Pons (tissue), 1 donor: ENCODE measurements at regions not wholly inside any gene's neighbourhood (a gene's known extent, or its start where the extent isn't known, plus 50 kb on each side); places are given as distances from the start of the nearest gene placed in this dataset.

Source experiments
- DNase-seq: peaks from one replicate; pipeline ENCODE4 v3.0.0-alpha.2; 2016; ENCODE audit warnings: low spot score

DNA sequence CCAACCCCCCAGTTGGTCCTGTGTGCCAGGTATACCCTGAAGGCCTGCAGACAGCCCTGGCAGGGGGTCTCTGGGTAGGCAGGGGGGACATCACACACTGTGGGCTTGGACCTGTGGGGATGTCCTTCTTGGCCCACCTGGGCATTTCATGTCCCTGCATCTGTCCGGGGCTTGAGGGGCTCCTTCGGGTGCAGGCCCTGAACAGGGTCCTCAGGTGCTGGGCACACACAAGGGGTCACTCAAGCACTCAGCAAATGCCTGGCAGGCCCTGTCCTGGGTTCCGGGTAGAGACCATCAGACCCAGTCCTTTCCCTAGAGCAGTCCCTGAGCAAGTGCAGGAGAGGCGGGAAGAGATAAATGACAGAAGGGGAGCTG is 70.5 kb upstream of the WNT11 start:
- DNase-seq = no peak

DNA sequence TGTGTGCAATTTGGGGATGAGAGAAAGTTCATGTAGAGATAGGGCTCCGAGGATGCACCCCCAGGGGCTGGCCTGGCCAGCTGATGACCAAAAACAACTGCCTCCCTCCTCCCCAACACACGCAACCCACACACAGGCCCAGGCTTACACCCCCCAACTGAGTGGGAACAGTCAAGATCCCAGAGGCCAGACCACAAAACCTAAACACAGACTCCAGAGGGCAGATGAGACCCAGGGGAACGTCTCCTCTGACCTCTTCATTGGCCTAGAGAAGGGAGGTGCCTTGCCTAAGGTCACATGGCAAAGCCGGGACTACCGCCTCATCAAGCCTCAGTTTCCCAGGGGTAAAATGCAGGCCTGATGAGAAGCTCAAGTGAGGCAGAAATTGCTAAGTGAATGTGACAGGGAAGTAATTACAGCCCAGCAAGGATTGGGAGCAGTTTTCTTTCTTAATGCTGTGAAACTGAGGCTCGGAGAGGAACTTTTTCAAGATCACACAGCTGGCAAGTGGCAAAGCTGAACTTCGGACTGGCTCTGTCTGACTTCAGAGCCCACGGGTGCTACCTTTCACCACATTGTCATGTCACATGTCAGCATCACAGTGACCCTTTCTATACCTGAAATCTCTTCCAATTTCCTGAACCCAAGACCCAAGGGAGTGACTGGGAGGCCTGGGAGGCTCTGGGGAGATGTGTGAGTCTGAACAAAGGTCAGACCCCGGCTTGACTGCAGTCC is 69.9 kb upstream of the WNT11 start:
- DNase-seq = no peak

DNA sequence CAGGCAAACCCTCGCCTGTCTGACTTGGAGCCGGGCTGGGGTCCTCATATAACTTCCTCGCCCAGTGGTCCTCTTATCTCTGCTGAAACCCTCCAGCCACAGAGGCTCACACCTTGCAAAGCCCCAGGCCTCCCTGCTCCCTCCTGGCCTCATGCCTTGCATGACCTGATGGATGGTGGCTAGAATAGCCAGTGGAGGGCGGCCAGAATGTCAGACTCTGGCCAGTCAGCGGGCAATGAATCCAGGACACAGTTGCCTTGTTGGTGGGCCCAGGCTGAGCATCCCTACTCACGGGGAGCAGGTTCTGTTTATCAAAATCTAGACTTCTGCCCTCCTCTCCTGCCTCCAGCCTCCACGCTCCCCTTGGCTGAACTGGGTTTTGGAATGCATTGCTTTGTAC is 69.1 kb upstream of the WNT11 start:
- no peak for DNase-seq

DNA sequence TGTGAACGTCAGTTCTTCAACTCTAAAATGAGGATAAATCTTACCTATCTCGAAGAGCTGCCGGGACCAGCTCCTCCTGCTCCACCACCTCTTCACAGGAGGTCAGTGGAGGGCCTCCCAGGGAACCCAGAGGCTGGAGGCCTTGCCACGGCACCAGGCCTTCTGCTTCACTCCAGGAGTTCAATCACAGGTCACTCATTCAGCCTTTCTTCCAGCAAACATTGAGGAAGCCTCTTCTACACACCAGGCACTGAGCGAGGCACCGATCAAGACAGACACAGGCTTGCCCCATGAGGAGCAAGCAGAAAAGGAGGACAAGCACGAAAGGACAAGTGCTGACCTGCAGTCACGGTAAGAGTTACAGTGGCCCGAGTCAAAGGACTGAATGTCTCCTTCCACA is 64.8 kb upstream of the WNT11 start:
- DNase-seq = no peak

DNA sequence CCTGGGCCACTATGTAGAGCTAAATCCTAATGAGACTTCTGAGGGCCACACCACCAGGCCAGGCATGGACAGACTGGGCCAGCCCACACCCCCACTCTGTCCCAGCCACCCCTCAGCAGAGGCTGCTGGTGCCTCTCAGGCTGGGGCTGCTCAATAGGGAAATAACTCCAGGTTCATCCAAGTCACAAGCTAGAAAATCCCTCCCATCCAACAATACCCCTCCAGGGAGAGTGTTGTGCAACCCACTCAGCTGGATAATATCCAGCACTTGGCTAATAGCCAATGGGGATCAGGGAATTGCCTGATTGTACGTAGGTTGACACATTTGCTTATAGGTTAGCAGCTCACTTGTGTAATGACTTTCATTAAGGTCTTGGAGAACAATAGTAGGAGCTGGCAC is 64.1 kb upstream of the WNT11 start:
- DNase-seq = no peak

DNA sequence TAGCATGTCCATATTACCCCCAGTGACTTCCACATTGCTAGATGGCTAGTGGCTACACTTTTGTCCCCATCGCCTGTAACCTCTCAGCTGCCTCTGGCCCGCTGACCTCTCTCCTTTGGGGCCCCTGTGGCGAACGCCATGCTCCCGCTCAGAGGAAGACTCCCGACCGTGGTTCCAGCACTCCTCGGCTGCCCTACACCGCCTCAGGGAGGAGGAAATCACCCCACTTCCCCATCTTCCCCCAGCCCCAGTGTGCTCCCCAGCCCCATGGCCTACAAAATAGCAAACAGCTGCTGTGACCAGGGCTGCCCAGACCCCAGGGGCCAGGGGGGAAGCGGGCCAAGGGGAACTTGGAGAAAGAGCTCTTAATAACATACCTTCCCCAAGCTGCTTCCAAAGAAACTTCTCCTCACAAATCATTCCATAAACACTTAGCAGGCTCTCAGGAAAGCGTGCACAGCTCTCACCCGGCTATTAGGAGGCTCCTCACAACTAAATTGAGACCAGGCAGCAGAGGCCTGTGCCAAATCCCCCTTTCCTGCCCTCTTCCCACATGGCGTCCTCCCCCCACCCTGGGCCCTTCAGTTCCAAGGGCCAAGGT is 63.5 kb upstream of the WNT11 start:
- no peak for DNase-seq

DNA sequence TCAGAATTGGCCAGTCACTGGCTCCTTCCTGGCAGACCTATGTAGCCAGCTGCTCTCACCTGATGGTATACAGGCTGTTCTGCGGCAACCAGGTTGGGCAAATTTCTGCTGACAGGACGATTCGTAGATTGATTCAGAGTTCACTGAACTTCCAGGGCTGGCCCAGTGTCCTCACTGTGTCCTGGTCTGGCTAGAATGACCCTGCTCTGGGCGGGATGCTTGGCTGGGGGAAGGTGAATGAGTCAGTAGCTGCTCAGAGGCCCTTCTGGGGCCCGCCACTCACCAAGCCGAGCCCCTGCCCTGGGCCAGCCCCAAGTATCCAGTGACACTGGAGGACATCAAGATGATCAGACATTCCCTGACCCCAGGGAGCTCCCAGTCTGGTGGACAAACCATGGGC is 62.9 kb upstream of the WNT11 start:
- DNase-seq = no peak

DNA sequence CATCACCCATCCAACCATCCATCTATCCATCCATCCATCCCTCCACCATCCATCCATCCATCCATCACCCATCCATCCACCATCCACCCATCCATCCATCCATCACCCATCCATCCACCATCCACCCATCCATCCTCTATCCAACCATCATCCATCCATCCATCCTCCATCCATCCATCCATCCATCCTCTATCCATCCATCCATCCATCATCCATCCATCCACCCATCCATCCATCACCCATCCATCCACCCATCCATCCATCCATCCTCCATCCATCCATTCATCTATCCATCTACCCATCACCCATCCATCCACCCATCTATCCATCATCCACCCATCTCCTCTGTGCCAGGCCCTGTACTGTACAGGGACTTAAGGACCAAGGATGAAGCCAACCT is 62.2 kb upstream of the WNT11 start:
- DNase-seq = no peak

DNA sequence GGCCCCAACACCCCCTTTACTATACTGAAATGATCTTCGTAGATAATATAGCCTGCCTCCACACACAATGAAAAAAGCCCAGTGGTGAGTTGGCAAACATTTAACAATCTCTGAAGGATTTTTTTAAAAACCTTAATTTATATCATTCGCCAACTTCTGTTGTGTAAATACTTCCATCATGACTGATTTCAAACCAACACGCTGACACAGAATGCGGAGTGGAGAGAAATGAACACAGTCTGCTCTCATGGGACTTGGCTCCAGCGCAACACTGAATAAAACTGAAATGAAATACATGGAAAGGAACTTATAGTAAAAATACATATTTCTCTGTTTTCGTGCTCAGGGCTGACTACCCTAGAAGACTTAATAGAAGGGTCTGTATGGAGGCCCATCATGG is 61.3 kb upstream of the WNT11 start:
- no peak for DNase-seq

DNA sequence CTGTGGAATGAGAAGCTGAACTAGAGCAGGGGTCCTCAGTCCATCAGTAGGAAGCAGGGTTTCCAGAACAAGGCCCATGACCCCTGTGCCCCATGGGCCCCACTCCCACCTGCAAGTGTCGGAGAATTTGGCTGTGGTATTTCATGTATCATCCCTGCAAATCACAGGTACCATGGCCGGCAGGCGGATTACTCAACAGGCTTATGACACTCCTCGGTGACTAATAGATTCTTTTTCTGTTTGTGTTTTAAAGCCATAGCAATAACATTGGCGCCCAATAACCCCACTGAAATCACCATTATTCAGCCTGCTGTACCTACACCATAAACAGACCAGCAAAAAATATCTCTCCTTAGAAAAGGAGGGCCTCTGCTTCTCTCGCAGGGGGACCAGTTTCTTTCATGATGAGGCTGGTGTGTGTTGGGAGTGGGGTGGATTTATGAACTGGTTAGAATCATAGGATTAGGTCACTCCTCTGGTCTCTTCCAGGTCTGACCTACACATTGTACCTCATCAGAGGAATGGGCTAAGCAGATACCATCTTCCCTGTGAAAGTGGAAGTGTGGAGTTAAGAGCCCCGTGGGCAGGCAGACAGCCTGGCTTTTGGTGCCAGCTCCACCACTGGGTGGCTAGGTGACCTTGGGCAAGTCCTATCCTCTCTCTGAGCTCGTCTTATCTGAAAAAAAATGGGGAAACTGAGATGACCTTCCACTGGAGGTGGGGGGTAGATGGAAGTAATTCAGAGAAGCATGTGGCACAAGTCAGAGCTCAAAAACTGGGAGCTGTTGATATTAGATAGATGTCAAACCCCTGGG is 60.2 kb upstream of the WNT11 start:
- DNase-seq = no peak

DNA sequence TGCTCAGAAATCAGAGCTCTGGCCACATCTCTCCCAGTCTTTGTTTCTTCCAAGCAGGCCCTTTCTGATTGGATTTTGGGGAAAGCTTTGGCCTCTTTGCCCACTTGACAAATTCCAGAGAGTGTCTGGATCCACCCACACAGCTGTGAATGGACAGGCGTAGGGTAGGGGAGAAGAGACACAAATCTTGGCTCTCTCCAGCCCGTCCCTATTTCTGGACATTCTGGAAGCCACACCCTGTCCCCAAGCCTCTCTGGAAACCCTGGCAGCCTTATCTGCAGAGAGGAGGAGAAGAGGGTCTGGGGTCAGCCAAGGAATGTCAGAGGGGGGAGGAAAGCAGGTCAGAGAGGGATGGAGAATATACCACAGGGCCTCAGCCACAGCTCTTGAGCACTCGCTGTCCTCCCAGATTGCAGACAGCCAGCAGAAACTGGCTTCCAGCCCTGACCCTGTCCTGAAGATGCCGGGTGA is 59.5 kb upstream of the WNT11 start:
- no peak for DNase-seq

DNA sequence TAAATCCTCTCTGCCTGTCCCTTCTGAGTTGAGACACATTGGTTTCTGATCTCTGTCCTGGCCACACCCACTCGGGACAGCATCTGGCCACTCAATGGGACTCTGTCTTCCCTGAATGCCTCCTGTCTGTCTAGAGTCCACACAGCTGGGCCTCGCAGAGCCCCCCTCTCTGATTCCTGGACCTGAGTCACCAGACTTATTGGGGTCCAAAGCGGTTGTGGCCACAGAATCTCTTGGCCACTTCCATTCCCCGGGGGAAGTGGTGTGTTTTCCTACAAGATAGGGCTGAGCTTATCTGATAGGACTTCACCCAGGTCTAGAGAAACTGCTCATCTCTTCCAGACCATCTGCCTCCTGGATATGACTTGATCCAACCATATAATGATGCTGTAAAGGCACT is 57.4 kb upstream of the WNT11 start:
- peak; percentile 75 for DNase-seq

DNA sequence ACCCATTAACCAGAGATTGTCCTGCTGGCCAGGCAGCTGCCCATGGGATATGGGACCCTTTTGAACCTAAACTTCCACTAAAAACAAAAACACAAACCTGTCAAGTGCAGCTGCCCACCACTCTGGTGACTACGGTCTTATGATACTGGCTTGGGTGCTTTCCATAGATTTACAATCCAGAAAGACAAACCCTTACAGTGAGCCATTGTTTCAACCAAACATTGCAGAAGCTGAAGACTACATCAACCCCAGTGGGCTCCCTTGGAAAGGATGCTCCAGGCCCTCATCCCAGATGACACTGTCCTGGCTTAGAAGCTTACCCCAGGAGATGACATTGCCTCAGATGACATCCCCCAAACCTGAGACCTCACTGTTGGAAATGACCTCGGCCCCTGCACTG is 56.9 kb upstream of the WNT11 start:
- DNase-seq = peak; percentile 80

DNA sequence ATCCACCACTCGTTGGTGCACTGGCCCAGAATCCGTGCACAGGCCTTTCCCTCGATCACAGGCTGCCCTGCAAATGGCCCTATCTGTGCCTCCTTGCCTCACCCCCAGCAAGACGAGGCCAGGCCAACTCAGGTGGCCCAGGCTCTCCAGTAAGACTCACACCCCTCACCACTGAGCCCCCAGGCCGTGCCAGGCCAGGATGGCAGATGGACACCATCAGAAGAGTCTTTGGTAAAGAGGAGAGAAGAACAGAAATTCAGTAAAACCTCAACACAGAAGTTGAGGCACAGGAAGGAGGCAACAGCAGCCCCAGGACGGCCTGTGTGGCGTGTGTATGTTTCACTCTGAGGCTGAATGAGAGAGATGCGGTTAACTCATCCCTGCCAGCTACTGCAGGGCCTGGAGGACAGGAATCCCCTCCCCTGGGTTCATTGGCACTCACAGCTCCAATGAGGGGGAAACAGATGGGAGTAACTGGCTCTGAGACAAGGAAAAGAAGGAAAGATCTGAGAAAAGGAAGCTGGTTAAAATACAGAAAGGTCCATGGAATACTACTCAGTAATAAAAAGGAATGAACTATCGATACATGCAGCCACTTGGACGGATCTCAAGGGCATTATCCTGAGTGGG is 54.1 kb upstream of the WNT11 start:
- no peak for DNase-seq

DNA sequence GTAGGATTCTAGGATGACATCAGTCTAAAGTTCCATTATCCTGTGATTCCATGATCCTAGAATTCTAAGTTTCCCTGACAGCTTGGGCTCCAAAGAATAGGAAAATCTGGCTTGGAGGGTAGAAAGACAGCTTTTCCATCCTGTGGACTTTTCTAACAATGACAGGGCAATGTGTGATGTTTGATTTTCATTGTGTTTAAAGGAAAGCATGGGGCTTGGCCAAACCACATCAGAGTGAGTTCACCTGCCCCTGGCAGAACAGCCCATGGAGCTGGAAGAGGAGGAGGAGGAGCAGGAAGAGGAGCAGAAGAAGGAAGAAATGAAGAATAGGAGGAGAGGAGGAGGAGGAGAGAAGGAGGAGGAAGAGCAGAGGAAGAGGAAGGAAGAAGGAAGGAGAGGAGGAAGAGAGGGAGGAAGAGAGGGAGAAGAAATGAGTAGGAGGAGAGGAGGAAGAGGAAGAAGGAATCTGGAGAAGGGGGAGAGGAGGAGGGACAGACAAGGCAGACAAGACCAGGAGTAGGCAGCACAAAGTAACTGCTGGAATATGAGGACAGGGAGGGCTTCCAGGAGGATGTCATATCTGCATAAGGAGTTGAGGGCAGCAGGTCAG is 53.1 kb upstream of the WNT11 start:
- no peak for DNase-seq

DNA sequence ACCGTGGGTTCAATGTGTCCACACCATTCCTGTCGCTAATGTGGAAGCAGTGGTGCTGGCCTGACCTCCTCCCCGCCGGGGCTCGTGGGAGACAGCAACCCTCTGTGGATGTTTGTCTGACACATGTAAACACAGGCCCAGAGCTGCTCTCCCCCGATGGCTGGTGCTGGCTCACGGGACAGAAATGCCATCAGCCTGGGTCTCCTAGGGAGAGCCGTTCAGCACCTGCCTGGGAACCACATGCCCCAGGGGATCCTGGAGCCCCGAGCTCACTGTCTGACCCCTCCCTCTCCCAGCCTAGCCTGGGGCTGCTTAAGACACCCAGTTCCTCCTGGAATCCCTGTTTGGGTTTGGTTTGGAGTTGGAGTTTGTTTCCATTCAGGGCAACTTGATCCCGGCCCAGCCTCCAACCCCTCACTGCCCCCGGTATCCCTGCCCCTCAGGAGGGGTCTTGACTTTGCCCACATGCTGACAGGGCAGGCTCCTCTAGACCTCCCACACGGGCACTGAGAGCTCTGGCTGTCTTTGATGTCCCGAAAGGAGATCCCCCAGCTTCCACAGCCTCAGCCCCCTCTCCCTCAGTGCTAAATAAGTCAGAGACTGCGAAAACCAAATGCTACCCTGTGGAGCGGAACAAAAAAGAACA is 50.9 kb upstream of the WNT11 start:
- DNase-seq = no peak

DNA sequence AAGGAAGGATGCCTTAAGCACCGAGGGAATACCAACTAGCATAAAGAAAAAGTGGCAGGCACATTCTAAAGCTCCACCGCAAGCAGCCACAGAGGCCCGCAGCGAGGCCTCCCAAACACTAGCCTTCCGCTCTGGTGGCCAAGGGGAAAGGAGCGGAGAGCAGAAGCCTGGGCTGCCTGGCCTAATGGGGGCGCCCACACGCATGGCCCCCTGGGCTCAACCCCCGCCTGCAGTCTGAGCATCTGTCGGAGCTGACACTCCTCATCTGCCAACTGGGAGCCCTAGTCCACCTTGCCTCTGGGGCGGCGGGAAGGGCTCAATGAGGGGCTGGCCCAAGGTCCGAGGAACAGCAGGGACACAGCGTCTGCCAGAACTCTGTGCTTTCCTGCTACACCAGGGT is 50.1 kb upstream of the WNT11 start:
- DNase-seq = no peak
